Stimulated activated CD4-positive, alpha-beta T cell treated with anti-CD3 and anti-CD28 coated beads, TNF-alpha, amount 100 ng/mL, for 24 hours (primary cell): ENCODE measurements at regions not wholly inside any gene's neighbourhood (a gene's known extent, or its start where the extent isn't known, plus 50 kb on each side); places are given as distances from the start of the nearest gene placed in this dataset.

ENCODE experiments used
- DNase-seq, 3 experiments: peaks; one replicate each; pipeline ENCODE4 v3.0.0-alpha.2; 2020; ENCODE audit warnings: low read depth in 3 of 3

GRCh38 chr5:123881759-123882244 is 369.8 kb downstream of the CSNK1G3 start:
- DNase-seq: no peak

GRCh38 chr5:123880875-123881274 is 368.9 kb downstream of the CSNK1G3 start:
- no peak for DNase-seq

GRCh38 chr5:123879071-123879470 is 367.1 kb downstream of the CSNK1G3 start:
- DNase-seq: no peak

- no peak for DNase-seq
These were observed 364.4 kb downstream of the CSNK1G3 start for GRCh38 chr5:123876276-123876790.

- DNase-seq: no peak
These were observed 363.7 kb downstream of the CSNK1G3 start for GRCh38 chr5:123875561-123876275.

- DNase-seq: no peak
These were observed 362.7 kb downstream of the CSNK1G3 start for GRCh38 chr5:123874600-123875201.

GRCh38 chr5:123873846-123874245 is 361.9 kb downstream of the CSNK1G3 start:
- no peak for DNase-seq

- no peak for DNase-seq
These were observed 359.4 kb downstream of the CSNK1G3 start for GRCh38 chr5:123871373-123871772.

GRCh38 chr5:123868881-123869280 is 356.9 kb downstream of the CSNK1G3 start:
- DNase-seq: no peak

GRCh38 chr5:123868267-123868666 is 356.3 kb downstream of the CSNK1G3 start:
- no peak for DNase-seq

GRCh38 chr5:123865641-123866040 is 353.7 kb downstream of the CSNK1G3 start:
- no peak for DNase-seq

- no peak for DNase-seq
These were observed 352.6 kb downstream of the CSNK1G3 start for GRCh38 chr5:123864578-123864977.

- DNase-seq: no peak
These were observed 347.0 kb downstream of the CSNK1G3 start for GRCh38 chr5:123858938-123859337.

GRCh38 chr5:123856766-123857165 is 344.8 kb downstream of the CSNK1G3 start:
- DNase-seq: no peak

- no peak for DNase-seq
These were observed 343.6 kb downstream of the CSNK1G3 start for GRCh38 chr5:123855609-123856008.

GRCh38 chr5:123845356-123846100 is 333.6 kb downstream of the CSNK1G3 start:
- no peak for DNase-seq

- DNase-seq: no peak
These were observed 332.9 kb downstream of the CSNK1G3 start for GRCh38 chr5:123844873-123845272.

GRCh38 chr5:123835421-123835820 is 323.4 kb downstream of the CSNK1G3 start:
- no peak for DNase-seq

GRCh38 chr5:123830575-123830974 is 318.6 kb downstream of the CSNK1G3 start:
- DNase-seq: no peak

- DNase-seq: no peak
These were observed 315.8 kb downstream of the CSNK1G3 start for GRCh38 chr5:123827811-123828210.

- no peak for DNase-seq
These were observed 307.9 kb downstream of the CSNK1G3 start for GRCh38 chr5:123819833-123820232.

GRCh38 chr5:123819386-123819785 is 307.4 kb downstream of the CSNK1G3 start:
- DNase-seq: no peak
